GM18909 (cell line): ENCODE measurements at regions not wholly inside any gene's neighbourhood (a gene's known extent, or its start where the extent isn't known, plus 50 kb on each side); places are given as distances from the start of the nearest gene placed in this dataset.
"Not testable (repeated sequence)": the region's sequence is repeated elsewhere in the genome, so short reads cannot be mapped to it uniquely, and the experiment has no call there.

ENCODE experiments used
- ATAC-seq: cut with Tn5 transposase; IDR thresholded peaks from one replicate; pipeline ENCODE4 v1.9.1; 2021; ENCODE audit warnings: mild to moderate bottlenecking; ENCODE audit not compliant: unreplicated experiment, poor library complexity

DNA sequence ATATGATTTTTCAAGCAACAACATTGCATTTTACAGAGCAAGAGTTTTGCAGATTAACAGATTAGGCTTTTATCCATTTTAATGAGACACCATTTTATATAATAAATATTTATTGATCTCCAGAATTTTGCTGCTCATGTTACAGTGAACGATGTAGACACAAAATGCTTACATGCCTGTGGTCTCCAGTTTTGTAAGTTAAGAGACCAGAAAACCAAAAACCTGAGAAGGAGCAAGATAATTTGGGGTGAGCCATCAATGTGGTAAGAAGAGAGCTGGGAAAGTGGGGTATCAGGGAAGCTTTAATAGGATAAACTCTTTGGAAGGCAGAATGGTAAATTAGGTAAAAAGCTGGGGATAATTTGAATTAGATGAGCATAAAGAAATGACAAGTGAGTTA lies 2100.5 kb upstream of the PCDH20 start:
- ATAC-seq = no peak

DNA sequence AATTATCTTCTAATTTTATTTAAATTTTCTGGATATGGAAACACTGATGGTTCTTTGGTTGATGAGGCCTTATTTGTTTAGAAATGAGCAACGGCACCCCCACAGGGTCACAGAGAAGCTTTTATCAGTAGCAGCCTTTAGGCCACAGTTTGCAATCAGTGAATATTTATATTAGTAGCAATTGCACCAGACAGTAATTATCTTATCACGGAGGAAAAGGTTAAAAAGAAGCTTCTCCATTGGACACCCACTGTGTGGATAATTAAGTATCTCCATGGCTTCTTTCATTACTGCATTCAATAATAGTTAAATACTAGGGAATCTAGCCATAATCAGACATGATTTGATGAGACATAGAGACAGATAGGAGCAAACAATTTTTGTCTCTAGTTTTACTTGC lies 2099.2 kb upstream of the PCDH20 start:
- ATAC-seq = no peak

DNA sequence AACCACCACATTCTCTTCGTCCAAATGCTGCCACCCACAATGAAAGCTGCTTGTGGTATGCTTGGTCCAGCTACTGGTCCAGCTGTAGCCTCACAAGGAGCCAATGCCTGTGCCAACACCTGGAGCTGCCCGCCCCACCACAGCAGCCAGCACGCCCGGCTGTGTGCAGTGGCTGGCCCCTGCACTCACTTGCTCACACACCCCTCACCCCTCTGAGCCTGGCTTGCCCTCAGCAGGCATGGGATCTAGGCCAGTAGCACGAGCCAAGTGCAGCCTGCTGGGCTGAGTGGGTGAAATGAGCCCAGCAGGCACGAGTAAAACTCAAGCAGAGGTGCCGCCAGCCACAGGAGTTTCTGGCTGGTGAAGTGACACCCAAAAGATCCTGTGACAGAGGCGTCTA lies 2096.4 kb upstream of the PCDH20 start:
- no peak for ATAC-seq

DNA sequence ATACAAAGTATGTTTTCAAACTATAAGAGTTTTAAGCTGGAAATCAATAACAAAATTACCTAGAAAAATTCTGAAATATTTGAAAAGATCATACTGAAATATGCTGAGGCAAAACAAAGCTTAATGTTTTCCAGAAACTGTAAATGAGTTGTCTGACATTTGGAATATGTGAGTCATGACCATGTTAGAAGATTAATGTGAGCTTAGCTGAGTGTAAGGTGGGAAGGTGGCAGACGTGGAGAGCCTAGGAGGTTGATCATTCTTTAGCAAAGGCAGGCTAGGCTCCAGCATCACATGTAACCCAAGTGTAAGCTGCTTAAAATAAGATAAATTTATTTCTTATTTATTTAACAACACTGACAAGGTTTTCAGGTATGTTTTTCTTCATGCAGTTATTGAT lies 2086.1 kb upstream of the PCDH20 start:
- no peak for ATAC-seq

DNA sequence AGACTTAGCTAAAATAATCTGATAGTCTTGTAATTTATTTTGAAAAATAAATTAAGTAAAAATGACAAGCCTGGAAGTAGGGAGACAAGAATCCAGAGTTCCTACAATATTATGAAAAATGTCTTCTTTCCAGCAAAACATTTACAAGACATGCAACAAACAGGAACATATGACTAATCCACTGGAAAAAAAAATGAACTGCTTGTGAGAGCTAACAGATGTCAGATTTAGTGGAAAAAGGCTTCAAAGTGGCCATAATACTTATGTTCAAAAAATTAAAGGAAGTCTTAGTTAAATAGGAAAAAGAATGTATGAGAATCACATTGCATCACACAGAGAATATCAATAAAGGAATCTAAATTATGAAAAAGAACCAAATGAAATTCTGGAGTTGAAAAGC lies 2082.0 kb upstream of the PCDH20 start:
- no peak for ATAC-seq

DNA sequence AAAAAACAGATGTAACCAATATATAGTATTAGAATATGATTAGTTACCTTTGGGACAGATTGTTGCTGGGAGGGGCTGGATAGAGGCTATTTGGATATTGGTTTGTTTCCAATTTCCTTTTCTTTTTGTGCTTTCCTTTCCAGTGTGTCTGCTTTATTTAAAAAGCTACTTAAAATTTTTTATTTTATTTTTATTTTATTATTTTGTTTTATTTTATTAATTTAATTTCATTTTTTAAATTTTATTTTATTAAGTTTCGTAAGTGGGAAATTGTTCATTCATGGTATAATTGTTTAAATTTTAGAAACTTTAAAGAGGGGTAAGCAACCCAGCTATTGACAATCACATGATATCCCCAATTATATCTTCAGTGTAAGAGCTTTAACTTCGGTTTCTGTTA lies 2077.0 kb upstream of the PCDH20 start:
- no peak for ATAC-seq

DNA sequence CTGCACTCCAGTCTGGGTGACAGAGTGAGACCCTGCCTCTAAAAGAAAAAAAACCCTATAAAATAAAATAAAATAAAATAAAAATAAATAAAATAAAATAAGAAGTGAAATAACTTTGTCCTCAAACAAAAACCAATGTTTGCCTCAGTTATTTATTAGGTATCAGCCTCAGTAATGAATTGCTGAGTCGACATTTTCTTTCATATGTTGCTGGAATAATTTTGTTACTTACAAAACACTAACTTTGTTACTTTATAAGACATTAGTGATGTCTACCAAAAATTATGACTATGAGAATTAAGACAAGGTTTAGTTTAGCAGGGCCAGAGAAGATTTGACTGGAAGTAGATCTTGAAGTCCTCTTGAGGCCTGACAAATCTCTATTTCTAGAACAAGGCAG lies 2074.5 kb upstream of the PCDH20 start:
- ATAC-seq = no peak

DNA sequence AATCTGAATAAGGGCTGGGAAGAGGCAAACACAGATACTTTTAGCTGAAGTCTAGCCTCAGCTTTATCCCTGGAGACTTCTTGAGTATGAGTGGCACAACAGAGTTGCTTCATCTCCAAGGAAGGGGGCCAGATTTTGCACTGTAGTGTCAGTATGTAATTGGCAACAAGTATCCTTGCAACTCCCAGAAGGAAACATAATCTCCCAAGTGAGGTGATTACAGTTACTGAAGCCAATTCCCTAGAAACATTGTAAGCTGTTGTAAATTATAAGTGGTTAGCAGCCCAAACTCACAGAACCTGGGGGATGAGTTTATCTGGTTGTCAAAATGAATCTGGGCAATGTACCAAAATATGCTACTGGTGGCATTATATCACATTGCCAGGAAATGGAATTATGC lies 2065.7 kb upstream of the PCDH20 start:
- no peak for ATAC-seq

DNA sequence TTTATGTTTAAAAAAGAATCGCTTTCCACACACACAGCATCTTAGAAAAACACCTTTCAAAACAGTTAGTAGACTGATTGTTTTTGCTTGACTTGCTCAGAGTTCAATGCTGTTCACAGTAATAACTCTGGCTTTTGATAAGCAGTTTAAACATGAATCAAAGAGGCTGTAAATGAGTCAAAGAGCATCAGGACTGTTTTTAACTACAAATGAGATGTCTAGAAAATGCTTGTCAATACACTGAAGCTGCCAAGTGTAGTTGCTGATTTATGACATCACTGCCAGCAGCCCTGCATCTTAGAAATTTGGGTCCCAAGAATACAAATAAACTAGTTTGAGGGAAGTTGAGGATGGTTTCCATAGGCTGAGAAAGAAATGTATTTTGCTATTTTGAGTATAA lies 2057.1 kb upstream of the PCDH20 start:
- no peak for ATAC-seq

DNA sequence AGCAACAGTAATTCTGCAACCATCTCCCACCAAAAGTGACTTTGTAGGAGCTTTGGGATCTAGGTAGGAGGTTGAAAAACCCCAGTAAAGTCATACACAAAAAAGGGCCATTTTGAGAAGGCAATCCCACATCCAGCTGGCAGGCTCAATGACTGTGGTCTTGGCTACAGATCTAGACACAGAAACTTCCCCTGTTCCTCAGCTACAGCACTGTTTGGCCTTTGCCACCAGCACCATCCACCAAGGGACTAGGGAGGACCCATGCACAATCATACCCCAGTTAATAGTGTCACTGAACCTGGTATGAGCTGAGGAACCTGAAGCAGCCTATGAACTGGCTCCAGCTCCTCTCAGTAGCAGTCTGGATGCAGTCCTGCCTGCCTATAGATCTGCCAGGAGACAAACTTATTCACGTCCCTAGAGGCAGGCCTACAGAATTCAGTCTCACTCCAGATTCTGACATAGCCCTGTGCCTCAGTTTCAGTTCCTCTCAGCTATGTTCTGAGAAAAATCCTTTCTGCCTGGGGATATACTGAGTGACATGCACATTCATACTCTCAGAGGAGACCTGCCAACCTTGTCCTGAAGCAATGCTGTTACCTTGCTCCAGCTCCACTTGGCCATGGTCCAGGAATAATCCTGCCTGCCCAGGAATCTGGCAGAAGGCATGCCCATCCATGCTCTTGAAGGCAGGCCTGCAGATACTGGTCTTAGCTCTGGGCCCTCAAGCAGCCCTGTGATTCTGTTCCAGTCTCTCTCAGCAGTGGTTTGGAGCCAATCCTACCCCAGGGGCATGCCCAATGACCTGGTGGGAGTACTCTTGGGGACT lies 2048.3 kb upstream of the PCDH20 start:
- ATAC-seq = no peak

DNA sequence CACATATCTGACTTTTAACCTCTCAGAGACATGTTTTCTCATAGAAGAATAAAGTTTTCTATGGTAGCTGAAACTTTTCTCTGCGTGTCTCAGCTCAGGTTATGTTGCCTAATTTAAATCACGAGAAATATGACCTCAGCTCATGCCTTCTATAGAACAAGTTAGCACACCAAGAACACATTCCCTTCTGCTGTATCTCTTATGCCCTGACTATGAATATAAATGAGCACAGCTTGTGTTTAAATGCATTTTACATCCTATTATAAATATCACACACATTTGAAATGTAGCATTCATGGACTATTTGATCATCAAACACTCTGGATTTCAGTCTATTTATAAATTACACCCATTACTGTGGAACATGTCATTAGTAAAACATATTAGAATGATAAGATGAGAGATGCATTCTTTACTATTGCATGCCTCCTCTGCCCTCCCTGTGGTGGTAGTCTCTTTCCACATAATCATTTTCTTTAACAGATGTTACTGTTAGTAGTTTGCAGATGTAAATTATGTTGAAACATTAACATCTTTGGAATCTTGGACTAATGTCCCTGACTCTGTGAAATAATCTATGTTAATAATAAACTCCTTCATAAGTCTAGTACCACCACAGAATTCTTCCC lies 2044.9 kb upstream of the PCDH20 start:
- no peak for ATAC-seq

DNA sequence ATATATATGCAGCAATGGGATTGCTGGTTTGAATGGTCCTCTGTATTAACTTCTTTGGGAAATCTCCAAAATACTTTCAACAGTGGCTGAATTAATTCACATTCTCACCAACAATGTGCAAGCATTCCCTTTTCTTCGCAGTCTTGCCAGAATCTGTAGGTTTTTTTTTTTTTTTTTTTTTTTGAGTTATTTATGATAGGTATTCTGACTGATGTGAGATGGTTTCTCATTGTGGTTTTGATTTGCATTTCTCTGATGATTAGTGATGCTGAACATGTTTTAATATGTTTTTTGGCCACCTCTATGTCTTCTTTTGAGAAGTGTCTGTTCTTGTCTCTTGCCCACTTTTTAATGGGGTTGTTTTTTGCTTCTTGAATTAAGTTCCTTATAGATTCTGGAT lies 2041.5 kb upstream of the PCDH20 start:
- no peak for ATAC-seq

DNA sequence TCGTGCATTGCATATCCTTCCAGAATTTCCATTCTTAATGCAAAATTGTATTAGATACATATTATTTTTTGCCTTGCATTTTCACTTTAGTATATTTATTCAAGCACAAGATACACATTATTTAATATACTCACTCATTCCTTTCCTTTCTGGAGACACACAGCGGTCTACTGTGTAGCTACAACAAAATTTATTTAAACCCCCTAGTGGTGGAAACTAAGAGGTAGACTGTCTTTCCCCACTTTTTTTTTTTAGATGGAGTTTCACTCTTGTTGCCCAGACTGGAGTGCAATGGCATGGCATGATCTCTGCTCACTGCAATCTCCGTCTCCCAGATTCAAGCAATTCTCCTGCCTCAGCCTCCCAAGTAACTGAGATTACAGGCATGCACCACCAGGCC lies 2040.3 kb upstream of the PCDH20 start:
- no peak for ATAC-seq

DNA sequence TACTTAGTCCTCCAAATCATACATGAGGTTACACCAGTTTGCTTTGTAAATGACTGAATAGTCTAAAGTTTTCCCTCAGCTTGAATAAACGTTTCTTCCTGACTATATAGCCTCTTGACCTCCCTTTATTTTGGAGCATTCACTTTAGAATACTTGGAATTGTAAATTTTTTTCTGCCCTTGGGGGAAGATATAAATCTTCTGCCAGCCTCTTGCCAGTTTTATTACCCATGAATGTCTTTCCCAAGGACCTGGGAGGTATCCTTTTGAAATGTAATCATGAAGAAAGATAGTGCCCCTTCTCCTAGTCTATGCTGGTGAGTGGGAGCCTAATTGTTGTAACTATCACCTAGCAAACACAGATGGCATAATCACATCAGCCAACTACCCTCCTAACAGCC lies 2033.9 kb upstream of the PCDH20 start:
- ATAC-seq = no peak

DNA sequence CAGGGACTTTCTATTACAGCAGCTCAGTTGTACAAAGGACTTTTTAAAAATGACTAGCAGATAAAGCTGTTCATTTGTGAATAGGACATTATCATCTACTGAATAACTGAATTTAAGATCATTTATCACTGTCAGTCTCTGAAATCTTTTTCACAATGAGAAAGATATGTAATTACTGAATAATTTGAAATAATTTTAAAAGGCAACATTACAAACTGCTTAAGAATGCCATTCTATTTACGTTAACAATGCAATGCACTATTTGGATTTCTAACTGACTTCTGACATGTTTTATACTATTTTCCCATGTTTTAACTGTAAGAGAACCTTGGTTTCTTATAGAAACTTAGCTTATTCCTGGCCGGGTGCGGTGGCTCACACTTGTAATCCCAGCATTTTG lies 2033.0 kb upstream of the PCDH20 start:
- no peak for ATAC-seq

DNA sequence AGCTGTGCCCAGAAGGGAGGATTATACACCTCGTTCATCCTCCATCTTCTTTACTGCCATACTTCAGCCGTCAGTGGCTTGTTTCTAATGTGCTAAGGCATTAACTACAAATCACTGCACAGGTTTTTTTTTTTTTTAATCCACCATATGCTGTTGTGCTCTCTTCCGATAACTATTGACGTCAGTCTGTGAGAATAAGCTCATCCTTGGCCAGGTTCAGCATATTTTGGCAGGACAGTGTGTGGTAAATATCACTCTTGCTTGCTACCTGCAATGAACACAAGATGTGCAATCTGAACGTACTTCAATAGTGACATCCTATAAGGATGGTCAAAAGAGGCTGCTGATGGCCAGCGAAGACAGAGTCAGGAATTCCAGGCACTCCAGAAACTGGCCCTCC lies 2030.7 kb upstream of the PCDH20 start:
- ATAC-seq = no peak

DNA sequence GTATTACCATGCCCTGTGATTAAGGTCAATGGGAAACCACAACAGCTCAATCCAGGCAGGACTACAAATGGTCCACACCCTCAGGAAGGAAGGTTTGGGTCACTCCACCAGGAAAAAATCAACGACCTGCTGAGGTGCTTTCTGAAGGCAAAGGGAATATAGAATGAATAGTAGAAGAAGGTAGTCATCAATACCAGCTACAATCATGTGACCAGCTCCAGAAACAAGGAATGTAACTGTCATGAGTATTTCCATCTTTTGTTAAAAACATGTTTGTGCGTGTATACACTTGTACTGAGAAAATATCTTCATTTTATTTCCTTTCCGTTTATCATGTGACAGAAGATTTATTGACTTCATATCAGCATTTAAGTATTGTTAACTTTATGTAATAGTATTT lies 2028.6 kb upstream of the PCDH20 start:
- ATAC-seq = not testable (repeated sequence)

DNA sequence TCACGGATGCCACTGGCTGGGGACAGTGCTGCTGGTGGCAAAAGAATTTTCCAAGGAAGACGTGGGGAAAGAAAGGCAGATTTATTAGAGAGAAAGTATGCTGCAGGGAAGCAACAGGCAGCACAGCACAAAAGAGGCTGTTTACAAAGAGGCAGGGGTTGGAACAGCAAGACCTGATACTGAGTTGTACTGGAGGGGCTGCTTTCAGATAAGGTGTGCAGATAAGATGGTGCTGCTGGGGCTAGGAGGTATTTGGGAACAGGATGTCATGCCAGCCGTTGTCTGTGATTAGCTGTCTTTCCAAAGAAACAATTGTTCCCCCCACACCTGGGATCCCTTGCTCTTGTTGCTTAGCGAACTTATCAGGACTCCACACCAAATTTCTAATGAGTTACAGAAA lies 2023.3 kb upstream of the PCDH20 start:
- no peak for ATAC-seq

DNA sequence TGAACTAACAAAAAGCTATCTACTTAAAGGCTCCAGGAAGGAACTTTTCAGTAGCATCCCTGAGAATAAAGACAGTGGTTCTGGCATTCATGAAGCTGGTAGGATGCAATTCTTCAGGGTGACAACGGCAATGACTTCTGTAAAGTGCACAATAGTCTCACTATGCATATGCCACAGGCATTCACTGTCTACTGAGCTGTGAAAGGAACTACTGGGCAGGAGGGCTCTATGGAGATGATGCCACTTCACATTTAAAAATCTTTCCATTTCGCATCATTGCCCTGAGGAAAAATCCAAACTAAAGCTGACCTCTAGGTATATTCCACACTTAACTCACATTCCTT lies 2020.6 kb upstream of the PCDH20 start:
- ATAC-seq = no peak

DNA sequence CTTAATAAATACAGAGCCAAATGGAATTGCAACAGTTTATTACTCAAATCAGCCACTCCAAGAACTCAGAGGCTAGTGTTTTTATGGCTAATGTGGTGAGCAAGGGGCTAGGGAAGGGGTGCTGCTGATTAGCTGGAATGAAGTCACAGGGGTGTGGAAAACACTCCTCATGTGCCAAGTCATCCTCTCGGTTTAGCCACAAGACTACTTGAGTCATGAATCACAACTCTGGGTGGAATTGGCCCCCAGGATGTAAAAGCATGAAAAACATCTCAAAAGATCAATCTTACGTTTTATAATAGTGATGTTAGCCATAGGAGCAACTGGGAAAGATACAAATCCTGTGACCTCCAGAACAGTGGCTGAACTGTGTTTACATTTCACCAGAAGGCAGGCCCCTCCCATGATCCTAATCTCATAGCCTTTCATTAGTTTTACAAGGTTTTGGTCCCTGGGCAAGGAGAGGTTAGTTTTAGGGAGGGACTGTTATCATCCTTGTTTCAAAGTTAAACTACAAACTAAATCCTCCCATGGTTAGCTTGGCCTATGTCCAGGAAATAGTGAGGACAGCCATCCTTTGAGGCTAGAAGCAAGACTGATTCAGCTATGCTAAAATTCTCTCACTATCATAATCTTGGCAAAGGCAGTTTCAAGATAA lies 2020.1 kb upstream of the PCDH20 start:
- ATAC-seq = no peak

DNA sequence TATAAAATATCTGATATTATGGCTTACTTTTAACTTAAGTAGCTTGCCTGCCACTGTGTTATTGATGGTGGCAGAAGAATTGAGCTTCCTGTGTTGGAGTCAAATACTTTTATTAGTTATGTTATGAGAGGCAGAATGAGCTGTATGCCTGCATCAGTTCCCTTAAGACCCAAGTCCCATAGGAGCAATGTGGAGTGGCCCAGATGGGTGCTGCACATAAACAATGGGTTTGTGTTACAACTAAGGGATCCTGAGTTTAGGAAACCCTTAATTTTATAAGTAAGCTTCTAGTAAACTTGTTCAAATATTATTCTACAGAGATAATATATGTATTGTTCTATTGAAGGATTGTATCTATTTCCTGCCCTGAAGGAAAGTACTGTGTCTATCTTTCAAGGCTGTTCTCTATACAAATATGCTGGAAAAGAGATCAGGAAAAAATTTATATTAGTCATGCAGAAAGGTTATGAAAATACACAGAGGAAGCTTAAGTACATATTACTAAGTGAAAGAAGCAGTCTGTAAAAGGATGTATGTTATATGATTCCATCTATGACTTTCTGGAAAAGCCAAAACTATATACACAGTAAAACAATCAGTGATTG lies 2018.0 kb upstream of the PCDH20 start:
- no peak for ATAC-seq
